HS-27A (cell line): ENCODE measurements at regions not wholly inside any gene's neighbourhood (a gene's known extent, or its start where the extent isn't known, plus 50 kb on each side); places are given as distances from the start of the nearest gene placed in this dataset.

ENCODE experiments used
- DNase-seq: peaks from one replicate; pipeline ENCODE4 v3.0.0-alpha.2; 2012; ENCODE audit warnings: low read depth, missing footprints

GRCh38 chr18:61618816-61619215, 274.0 kb downstream of the RNF152 start:
- no peak for DNase-seq

- DNase-seq = no peak
Measured at GRCh38 chr18:61616111-61616610, 276.6 kb downstream of the RNF152 start.

GRCh38 chr18:61612517-61612916, 279.3 kb downstream of the CDH20 start:
- DNase-seq = no peak

- DNase-seq = no peak
Measured at GRCh38 chr18:61609131-61609530, 275.9 kb downstream of the CDH20 start.

- no peak for DNase-seq
Measured at GRCh38 chr18:61608316-61608715, 275.1 kb downstream of the CDH20 start.

- no peak for DNase-seq
Measured at GRCh38 chr18:61607867-61608266, 274.6 kb downstream of the CDH20 start.

- peak; percentile 89 for DNase-seq
Measured at GRCh38 chr18:61606759-61607158, 273.5 kb downstream of the CDH20 start.

GRCh38 chr18:61606068-61606660, 272.9 kb downstream of the CDH20 start:
- DNase-seq = peak; percentile 48

- DNase-seq = no peak
Measured at GRCh38 chr18:61605376-61606067, 272.3 kb downstream of the CDH20 start.
